Adrenal gland (tissue), 9 donors: ENCODE measurements at regions not wholly inside any gene's neighbourhood (a gene's known extent, or its start where the extent isn't known, plus 50 kb on each side); places are given as distances from the start of the nearest gene placed in this dataset.

Source experiments
- DNase-seq, 7 donors: peaks; one replicate each; pipeline ENCODE4 v3.0.0-alpha.2; 2019 to 2020
- H3K27ac ChIP-seq, 5 donors: fragments of 200-600 bp; sonication (generic) in 4 of 5; 1 replicate in 3 of 5; 2 replicates in 2 of 5; pipeline versions ENCODE4 v1.5.1 to v1.8.0; 2016 to 2020; ENCODE audit warnings: mild to moderate bottlenecking in 1 of 5
- H3K27me3 ChIP-seq: fragments of 200-600 bp; 2 replicates; pipeline ENCODE4 v1.8.0; 2021
- H3K36me3 ChIP-seq, 2 donors: fragments of 200-600 bp; replicated peaks in 1 of 2; 1 replicate in 1 of 2; 2 replicates in 1 of 2; pipeline versions ENCODE4 v1.5.1 to v1.8.0; 2018 to 2022
- H3K4me1 ChIP-seq, 2 donors: fragments of 200-600 bp; replicated peaks in 1 of 2; 1 replicate in 1 of 2; 2 replicates in 1 of 2; pipeline versions ENCODE4 v1.5.1 to v1.8.0; 2018 to 2021
- H3K4me3 ChIP-seq, 4 donors: fragments of 200-600 bp; sonication (generic) in 3 of 4; one replicate each; pipeline ENCODE4 v1.5.1; 2016 to 2018
- H3K9me3 ChIP-seq, 3 donors: fragments of 200-600 bp; sonication (generic) in 1 of 3; replicated peaks in 1 of 3; 1 replicate in 2 of 3; 2 replicates in 1 of 3; pipeline versions ENCODE4 v1.5.1 to v1.8.0; 2016 to 2021
- POLR2A ChIP-seq, 2 donors: fragments of 450-650 bp; IDR thresholded peaks; one replicate each; pipeline ENCODE4 v1.6.1; 2017; ENCODE audit warnings: antibody characterized with exemption in 2 of 2, mild to moderate bottlenecking in 2 of 2, moderate library complexity in 1 of 2
- WGBS, 4 donors: extraction: QIAGEN DNeasy Blood & Tissue Kit in 2 of 4; methylation state at CpG; one replicate each; pipeline versions ENCODE4 v1.1.5 to v1.1.7; 2013 to 2017; 5-methylcytosine and 5-hydroxymethylcytosine counted together
- intact Hi-C, 2 donors: fragments of 100-400 bp; cut with DNase I; formaldehyde crosslinking; loops; one replicate each; pipeline versions ENCODE4 v1.14.1 to v1.15.0; 2022 to 2023
- small RNA-seq, 2 donors: library from RNA; depleted of rRNA; stranded (forward); fragments of <200 nt; gene quantifications; one replicate each; pipeline ENCODE3, GENCODE V24; 2016
- TF ChIP-seq, protein P1 (sequence below), 6 experiments: fragments of 450-650 bp in 4 of 6; fragments of 200-600 bp in 2 of 6; sonication (generic) in 1 of 6; IDR thresholded peaks; 1 replicate in 5 of 6; 2 replicates in 1 of 6; pipeline versions ENCODE4 v1.5.1 to v1.8.0; 2016 to 2021; ENCODE audit warnings: antibody characterized with exemption in 6 of 6, mild to moderate bottlenecking in 2 of 6, moderate library complexity in 1 of 6
- donor health status: healthy with polysubstance abuse.
- donor health status: Bipolar disorder and iron deficiency.
- donor health status: DM: yes; HTN: yes; CAD: no.
- donor health status: DM: no; HTN: no; CAD: no.
- donor health status: DM: no; HTN: no; CAD: no.

- intact Hi-C loops: no loop called here
- Histone ChIP-seq H3K4me3 (no peak overlapping the region), H3K27ac (no peak overlapping the region), H3K27me3 (no peaks in the 10 kb centered on the region), H3K9me3 (peaks cover 0 to 4% (median 0%) of the 10 kb centered on the region in 3 donors), H3K4me1 (no peaks in the 10 kb centered on the region), H3K36me3 (no peaks in the 10 kb centered on the region)
- DNase-seq: no peak
- WGBS, 4 donors: 89 to 95% (median 93%) methylated on average over 25 of the region's 25 CpGs
- TF ChIP-seq, protein P1, sequence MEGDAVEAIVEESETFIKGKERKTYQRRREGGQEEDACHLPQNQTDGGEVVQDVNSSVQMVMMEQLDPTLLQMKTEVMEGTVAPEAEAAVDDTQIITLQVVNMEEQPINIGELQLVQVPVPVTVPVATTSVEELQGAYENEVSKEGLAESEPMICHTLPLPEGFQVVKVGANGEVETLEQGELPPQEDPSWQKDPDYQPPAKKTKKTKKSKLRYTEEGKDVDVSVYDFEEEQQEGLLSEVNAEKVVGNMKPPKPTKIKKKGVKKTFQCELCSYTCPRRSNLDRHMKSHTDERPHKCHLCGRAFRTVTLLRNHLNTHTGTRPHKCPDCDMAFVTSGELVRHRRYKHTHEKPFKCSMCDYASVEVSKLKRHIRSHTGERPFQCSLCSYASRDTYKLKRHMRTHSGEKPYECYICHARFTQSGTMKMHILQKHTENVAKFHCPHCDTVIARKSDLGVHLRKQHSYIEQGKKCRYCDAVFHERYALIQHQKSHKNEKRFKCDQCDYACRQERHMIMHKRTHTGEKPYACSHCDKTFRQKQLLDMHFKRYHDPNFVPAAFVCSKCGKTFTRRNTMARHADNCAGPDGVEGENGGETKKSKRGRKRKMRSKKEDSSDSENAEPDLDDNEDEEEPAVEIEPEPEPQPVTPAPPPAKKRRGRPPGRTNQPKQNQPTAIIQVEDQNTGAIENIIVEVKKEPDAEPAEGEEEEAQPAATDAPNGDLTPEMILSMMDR (IDR thresholded peaks at IDR 0.05): no peak
- no peak for TF ChIP-seq POLR2A (IDR thresholded peaks at IDR 0.05)
These were observed 51.0 kb upstream of the TMEM97 start for GRCh38 chr17:28267720-28268609.

GRCh38 chr17:28268610-28269313 lies 50.2 kb upstream of the TMEM97 start:
- WGBS, 4 donors: 79 to 87% (median 82%) methylated on average over 10 of the region's 10 CpGs
- intact Hi-C loops: no loop called here

More at GRCh38 chr17:28268610-28269313, 50.2 kb upstream of the TMEM97 start:
- no peak for TF ChIP-seq POLR2A (IDR thresholded peaks at IDR 0.05)
- TF ChIP-seq, protein P1 (IDR thresholded peaks at IDR 0.05): no peak
- H3K4me1 ChIP-seq: no peaks in the 10 kb centered on the region
- H3K9me3 ChIP-seq: no peaks in the 10 kb centered on the region
- H3K27me3 ChIP-seq: no peaks in the 10 kb centered on the region
- DNase-seq: no peak
- no peak overlapping the region for H3K4me3 ChIP-seq
- H3K27ac ChIP-seq: no peak overlapping the region
- H3K36me3 ChIP-seq: no peaks in the 10 kb centered on the region

Small RNA genes lying in the stretch of these regions (small RNA-seq; reads per million reads assigned to genes)
- gene AC061975.2: 0 reads per million in 2 donors
